AG09309 (cell line): ENCODE measurements at regions not wholly inside any gene's neighbourhood (a gene's known extent, or its start where the extent isn't known, plus 50 kb on each side); places are given as distances from the start of the nearest gene placed in this dataset.

ENCODE experiments used
- DNase-seq: peaks from one replicate; pipeline ENCODE4 v3.0.0-alpha.2; 2010; ENCODE audit warnings: low read depth
- H3K4me3 ChIP-seq: 2 replicates; pipeline ENCODE4 v1.5.1; 2011; ENCODE audit warnings: mild to moderate bottlenecking, low read depth, low read length, moderate library complexity; ENCODE audit not compliant: control insufficient read depth
- TF ChIP-seq, protein P1 (sequence below): IDR thresholded peaks from 2 replicates; pipeline ENCODE4 v1.5.1; 2011; ENCODE audit warnings: mild to moderate bottlenecking, low read depth, low read length, inconsistent platforms; ENCODE audit not compliant: insufficient read depth, control insufficient read depth; ENCODE audit errors: missing control alignments

DNA sequence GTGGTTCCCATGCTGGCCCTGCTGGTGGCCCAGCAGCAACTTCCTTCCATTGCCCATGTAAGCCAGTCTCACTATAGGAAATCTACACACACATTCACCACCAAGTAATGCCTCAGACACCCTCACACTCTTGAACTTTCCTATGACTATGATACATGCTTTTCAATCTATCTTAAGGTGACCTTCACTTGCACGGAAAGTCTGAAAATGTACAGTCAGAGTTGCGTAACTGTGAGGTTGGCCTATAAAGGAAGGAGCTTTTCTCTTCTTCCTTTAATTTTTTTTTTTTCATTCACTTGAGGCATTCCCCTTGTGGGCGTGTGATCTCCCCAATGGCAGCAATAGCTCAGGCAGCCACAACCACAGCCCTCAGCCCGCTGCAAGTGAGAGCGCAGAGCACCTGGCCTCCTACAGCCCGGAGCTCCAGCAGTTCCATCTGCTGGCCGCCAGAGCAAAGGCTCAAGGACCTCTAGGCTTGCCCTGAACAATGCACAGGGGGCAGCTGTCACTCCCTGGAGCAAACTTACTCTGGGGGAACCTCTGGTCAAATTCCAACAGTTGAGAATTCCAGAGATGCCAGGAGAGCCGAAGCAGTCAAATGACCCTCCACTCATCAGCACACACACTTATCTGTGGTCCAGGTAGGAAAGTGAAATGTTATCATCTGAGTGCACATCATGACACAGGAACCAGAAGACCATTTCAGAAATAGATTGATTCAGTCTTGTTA, 123.1 kb upstream of the ADO start:
- TF ChIP-seq, protein P1, sequence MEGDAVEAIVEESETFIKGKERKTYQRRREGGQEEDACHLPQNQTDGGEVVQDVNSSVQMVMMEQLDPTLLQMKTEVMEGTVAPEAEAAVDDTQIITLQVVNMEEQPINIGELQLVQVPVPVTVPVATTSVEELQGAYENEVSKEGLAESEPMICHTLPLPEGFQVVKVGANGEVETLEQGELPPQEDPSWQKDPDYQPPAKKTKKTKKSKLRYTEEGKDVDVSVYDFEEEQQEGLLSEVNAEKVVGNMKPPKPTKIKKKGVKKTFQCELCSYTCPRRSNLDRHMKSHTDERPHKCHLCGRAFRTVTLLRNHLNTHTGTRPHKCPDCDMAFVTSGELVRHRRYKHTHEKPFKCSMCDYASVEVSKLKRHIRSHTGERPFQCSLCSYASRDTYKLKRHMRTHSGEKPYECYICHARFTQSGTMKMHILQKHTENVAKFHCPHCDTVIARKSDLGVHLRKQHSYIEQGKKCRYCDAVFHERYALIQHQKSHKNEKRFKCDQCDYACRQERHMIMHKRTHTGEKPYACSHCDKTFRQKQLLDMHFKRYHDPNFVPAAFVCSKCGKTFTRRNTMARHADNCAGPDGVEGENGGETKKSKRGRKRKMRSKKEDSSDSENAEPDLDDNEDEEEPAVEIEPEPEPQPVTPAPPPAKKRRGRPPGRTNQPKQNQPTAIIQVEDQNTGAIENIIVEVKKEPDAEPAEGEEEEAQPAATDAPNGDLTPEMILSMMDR, result no peak
- no peak overlapping the region for H3K4me3 ChIP-seq
- no peak for DNase-seq

DNA sequence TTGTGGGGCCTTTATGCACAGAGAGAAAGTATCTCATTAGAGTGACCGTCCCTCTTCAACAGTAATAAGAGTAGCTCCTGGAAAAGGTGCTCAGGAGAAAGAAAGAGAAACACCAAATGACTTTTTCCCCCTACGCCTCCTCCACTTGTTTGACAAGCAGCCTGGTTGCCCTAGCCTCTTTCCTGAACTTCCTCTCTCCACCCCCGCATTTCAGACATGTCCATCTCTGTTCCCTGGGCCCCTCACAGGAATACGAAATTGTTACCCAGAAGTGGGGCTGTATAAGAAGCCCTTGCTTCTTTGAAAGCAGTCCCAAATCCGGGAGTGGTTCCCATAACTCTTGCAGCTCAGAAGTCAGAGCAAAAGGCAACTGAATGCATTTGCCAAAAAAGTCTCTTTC, 119.6 kb upstream of the ADO start:
- H3K4me3 ChIP-seq, result no peak overlapping the region
- DNase-seq, result no peak
- TF ChIP-seq, protein P1, result no peak

DNA sequence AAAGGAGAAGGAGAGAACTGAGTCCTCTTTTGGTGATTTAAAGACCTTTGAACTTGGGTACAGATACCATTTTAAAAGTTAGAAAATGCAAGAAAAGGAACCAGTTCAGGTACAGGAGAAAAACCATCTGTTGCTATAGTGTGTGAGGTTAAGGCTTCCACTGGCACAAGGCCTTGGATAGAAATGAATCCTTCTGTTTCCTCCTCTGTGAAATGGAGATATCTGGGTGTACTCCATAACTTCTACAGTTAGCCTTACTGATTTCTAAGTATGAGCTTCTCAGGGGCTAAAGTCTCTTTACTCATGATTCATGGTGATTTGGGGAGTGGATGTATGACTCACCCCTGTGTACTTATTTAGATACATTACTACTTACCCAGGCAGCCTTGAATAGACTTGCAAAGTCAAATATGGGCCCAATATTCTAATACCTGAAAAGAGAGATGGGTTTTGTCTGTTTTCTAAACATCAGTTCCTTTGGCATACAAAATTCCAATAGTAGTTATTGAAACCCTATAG, 117.2 kb upstream of the ADO start:
- DNase-seq, result no peak
- TF ChIP-seq, protein P1, result no peak
- H3K4me3 ChIP-seq, result no peak overlapping the region

DNA sequence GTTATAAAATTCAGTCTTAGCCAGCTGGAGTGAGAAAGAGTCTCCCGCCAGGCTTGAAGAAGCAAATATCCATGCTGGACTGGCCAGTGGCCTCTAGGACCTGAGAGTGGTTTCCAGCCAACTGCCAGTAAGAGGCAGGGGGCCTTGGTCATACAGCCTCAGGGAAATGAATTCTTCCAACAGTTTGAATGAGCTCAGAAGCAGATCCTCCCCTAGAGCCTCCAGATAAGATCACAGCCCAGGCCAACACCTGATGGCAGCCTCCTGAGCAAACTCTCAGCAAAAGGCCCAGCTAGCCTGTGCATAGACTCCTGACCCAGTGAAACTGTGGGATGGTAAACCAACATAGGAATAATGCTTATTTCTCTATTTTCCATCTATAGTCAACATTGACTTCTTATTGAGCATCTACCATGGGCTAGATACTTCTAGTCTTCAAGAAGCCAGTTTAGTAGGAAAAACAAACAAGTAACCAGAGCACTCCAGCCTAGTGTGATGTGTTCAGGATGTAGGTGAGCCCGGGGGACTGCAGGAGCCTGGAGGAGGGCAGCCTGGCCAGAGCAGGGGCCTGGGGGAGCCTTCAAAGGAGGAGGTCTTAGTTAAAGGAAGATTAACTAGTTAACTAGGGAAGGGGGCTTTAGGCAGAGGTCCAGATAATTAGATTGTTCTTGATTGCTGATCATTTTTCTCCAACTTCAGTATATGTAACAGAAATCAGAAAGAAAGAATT, 115.4 kb upstream of the ADO start:
- no peak for DNase-seq
- no peak overlapping the region for H3K4me3 ChIP-seq

DNA sequence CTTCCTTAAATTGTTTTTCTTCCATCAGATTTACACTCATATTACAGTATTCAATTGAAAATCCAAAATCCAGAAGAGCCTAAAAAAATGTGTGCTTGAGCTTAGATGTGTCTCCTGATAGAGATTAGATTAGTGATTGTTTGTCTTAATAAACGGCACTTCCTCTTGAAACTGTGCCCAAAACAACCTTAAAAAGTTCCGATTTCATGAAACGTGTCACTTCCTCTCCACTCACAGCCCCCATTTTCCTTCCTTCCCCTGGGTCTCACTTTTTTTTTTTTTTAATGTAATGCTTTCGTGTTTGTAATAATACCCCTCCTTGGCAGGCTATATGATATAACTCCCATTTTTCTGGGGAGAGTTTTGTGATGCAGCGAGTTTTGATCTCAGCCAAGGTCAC, 114.8 kb upstream of the ADO start:
- no peak overlapping the region for H3K4me3 ChIP-seq
- DNase-seq, result no peak
- TF ChIP-seq, protein P1, result no peak

More for the DNA sequence above, 115.4 kb upstream of the ADO start:
- TF ChIP-seq, protein P1, result no peak

DNA sequence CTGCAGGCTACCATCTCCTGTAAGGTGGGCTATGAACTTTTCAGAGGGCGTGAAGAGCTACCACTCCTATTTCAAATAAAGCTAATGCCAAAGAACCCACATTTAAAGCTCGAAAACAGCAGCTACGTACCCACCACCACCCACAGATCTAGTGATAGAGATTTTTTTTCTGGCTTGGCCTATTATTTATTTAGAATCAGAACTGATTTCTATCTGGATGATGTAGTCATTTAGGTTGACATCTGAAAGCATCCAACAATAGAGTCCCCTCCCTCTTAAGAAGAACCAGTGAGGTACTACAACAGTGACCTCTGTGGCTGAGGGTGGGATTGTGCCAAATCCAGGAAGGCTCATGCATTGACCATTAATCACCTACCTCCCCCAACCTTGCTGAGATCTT, 113.8 kb upstream of the ADO start:
- DNase-seq, result no peak
- H3K4me3 ChIP-seq, result no peak overlapping the region
- TF ChIP-seq, protein P1, result no peak
